CD4-positive, alpha-beta T cell (primary cell): ENCODE measurements at regions not wholly inside any gene's neighbourhood (a gene's known extent, or its start where the extent isn't known, plus 50 kb on each side); places are given as distances from the start of the nearest gene placed in this dataset.

Source experiments
- ATAC-seq: fragments of 200-7000 bp; cut with Tn5 transposase; one replicate; pipeline ENCODE4 v1.10.0; 2022; ENCODE audit warnings: mild to moderate bottlenecking; ENCODE audit not compliant: poor library complexity
- CTCF ChIA-PET: fragments of 350-600 bp; sonication (Branson Sonifier 250); formaldehyde crosslinking; loops from one replicate; lab custom pipeline; 2021; ENCODE audit warnings: antibody characterized with exemption, inconsistent platforms; lab: Charles Lee
- POLR2A ChIA-PET: fragments of 350-600 bp; sonication (Branson Sonifier 250); formaldehyde crosslinking; loops from one replicate; lab custom pipeline; 2021; ENCODE audit warnings: antibody characterized with exemption, inconsistent platforms; lab: Charles Lee
- DNase-seq, 14 experiments: peaks; one replicate each; pipeline ENCODE4 v3.0.0-alpha.2; 2013 to 2020; ENCODE audit warnings: mixed read lengths in 2 of 14
- H3K27ac ChIP-seq, 2 donors: one replicate each; pipeline versions ENCODE4 v1.5.1 to v1.7.0; 2013; ENCODE audit warnings: low read length in 2 of 2, low read depth in 1 of 2, mild to moderate bottlenecking in 1 of 2
- H3K27me3 ChIP-seq, 2 experiments: 1 replicate in 1 of 2; 2 replicates in 1 of 2; pipeline versions ENCODE4 v1.6.1 to v1.7.0; 2013; ENCODE audit warnings: low read length in 2 of 2, control low read depth in 1 of 2, mild to moderate bottlenecking in 1 of 2, moderate library complexity in 1 of 2; ENCODE audit not compliant: insufficient read depth in 2 of 2, control insufficient read depth in 1 of 2
- H3K36me3 ChIP-seq: one replicate; pipeline ENCODE4 v1.6.1; 2013; ENCODE audit warnings: low read length, control low read depth; ENCODE audit not compliant: insufficient read depth
- H3K4me1 ChIP-seq: one replicate; pipeline ENCODE4 v1.6.1; 2013; ENCODE audit warnings: low read length, control low read depth; ENCODE audit not compliant: insufficient read depth
- H3K4me3 ChIP-seq: one replicate; pipeline ENCODE4 v1.5.1; 2013; ENCODE audit warnings: mild to moderate bottlenecking, low read length, moderate library complexity
- H3K9me3 ChIP-seq, 2 experiments: 1 replicate in 1 of 2; 2 replicates in 1 of 2; pipeline versions ENCODE4 v1.6.1 to v1.7.0; 2013; ENCODE audit warnings: low read length in 2 of 2, mild to moderate bottlenecking in 2 of 2, control low read depth in 1 of 2, moderate library complexity in 1 of 2; ENCODE audit not compliant: control insufficient read depth in 1 of 2, insufficient read depth in 1 of 2
- H3K27ac Mint-ChIP-seq: one replicate; pipeline ENCODE4 v1.8.0; 2020; ENCODE audit warnings: mixed read lengths
- H3K27me3 Mint-ChIP-seq: one replicate; pipeline ENCODE4 v1.8.0; 2021; ENCODE audit warnings: mixed read lengths
- H3K36me3 Mint-ChIP-seq: one replicate; pipeline ENCODE4 v1.8.0; 2021; ENCODE audit warnings: low read depth, mixed read lengths
- H3K4me1 Mint-ChIP-seq: one replicate; pipeline ENCODE4 v1.8.0; 2021; ENCODE audit warnings: low read depth, mixed read lengths
- H3K4me3 Mint-ChIP-seq: one replicate; pipeline ENCODE4 v1.8.0; 2020; ENCODE audit warnings: mild to moderate bottlenecking, mixed read lengths
- H3K9me3 Mint-ChIP-seq: one replicate; pipeline ENCODE4 v1.8.0; 2020; ENCODE audit warnings: mixed read lengths
- CTCF ChIP-seq: fragments of 200-600 bp; IDR thresholded peaks from one replicate; pipeline ENCODE4 v1.8.0; 2022; ENCODE audit warnings: antibody characterized with exemption, mild to moderate bottlenecking
- intact Hi-C, 2 experiments: fragments of 100-400 bp; cut with DNase I in 1 of 2; cut with micrococcal nuclease in 1 of 2; formaldehyde crosslinking; loops; one replicate each; pipeline versions ENCODE4 v1.15.1 to v1.9.0; 2023 to 2025; cut with DNase I, micrococcal nuclease

- H3K27me3 Mint-ChIP-seq: no peaks in the 10 kb centered on the region
- no peaks in the 10 kb centered on the region for H3K9me3 ChIP-seq
- no peaks in the 10 kb centered on the region for H3K4me1 ChIP-seq
- no peak overlapping the region for H3K27ac Mint-ChIP-seq
- DNase-seq (no peak), ATAC-seq (no peak)
- H3K4me1 Mint-ChIP-seq: no peaks in the 10 kb centered on the region
- no peak for TF ChIP-seq CTCF
- no peak overlapping the region for H3K27ac ChIP-seq
- H3K27me3 ChIP-seq: peaks cover 3 to 4% of the 10 kb centered on the region in 2 experiments
- intact Hi-C loops: no loop called here
- no peak overlapping the region for H3K4me3 ChIP-seq
- ChIA-PET POLR2A (no interaction called here), CTCF (no interaction called here)
- H3K4me3 Mint-ChIP-seq: no peak overlapping the region
- H3K36me3 ChIP-seq: no peaks in the 10 kb centered on the region
- no peaks in the 10 kb centered on the region for H3K36me3 Mint-ChIP-seq
- no peaks in the 10 kb centered on the region for H3K9me3 Mint-ChIP-seq
These were observed 126.6 kb upstream of the PTPRT start for GRCh38 chr20:43316271-43316670.

- ATAC-seq (no peak), DNase-seq (no peak)
- POLR2A ChIA-PET: no interaction called here
- Histone ChIP-seq H3K4me1 (no peaks in the 10 kb centered on the region), H3K9me3 (no peaks in the 10 kb centered on the region), H3K27ac (no peak overlapping the region), H3K27me3 (peaks cover 0 to 4% of the 10 kb centered on the region in 2 experiments), H3K4me3 (no peak overlapping the region), H3K36me3 (no peaks in the 10 kb centered on the region)
- Mint-ChIP-seq H3K27ac (no peak overlapping the region), H3K4me3 (no peak overlapping the region), H3K36me3 (no peaks in the 10 kb centered on the region), H3K4me1 (no peaks in the 10 kb centered on the region), H3K9me3 (peaks cover 2% of the 10 kb centered on the region), H3K27me3 (no peaks in the 10 kb centered on the region)
- CTCF ChIA-PET: no interaction called here
- no peak for TF ChIP-seq CTCF
- intact Hi-C loops: no loop called here
These were observed 119.6 kb upstream of the PTPRT start for GRCh38 chr20:43309266-43309665.

- H3K27me3 Mint-ChIP-seq: peaks cover 15% of the 10 kb centered on the region
- CTCF ChIA-PET: interaction anchor here (0.7 kb wide), 1 partner anchor 13 kb away, joined by 5 read pairs; no protein-coding TSS in a partner anchor
These were observed 117.1 kb upstream of the PTPRT start for GRCh38 chr20:43306837-43307236.

More at GRCh38 chr20:43306837-43307236, 117.1 kb upstream of the PTPRT start:
- ATAC-seq: no peak
- Histone ChIP-seq H3K27me3 (peaks cover 0 to 1% of the 10 kb centered on the region in 2 experiments), H3K36me3 (no peaks in the 10 kb centered on the region), H3K9me3 (peaks cover 0 to 5% of the 10 kb centered on the region in 2 experiments), H3K4me3 (no peak overlapping the region), H3K4me1 (no peaks in the 10 kb centered on the region), H3K27ac (no peak overlapping the region)
- intact Hi-C loops: no loop called here
- Mint-ChIP-seq H3K4me1 (no peaks in the 10 kb centered on the region), H3K4me3 (no peak overlapping the region), H3K36me3 (no peaks in the 10 kb centered on the region), H3K9me3 (peaks cover 2% of the 10 kb centered on the region), H3K27ac (no peak overlapping the region)
- POLR2A ChIA-PET: no interaction called here
- no peak for TF ChIP-seq CTCF
- no peak for DNase-seq
